PFSK-1 (cell line): ENCODE measurements at regions not wholly inside any gene's neighbourhood (a gene's known extent, or its start where the extent isn't known, plus 50 kb on each side); places are given as distances from the start of the nearest gene placed in this dataset.

Experiments
- FOXP2 ChIP-seq: optimal IDR thresholded peaks from 2 replicates; pipeline ENCODE3; 2011; ENCODE audit warnings: borderline replicate concordance, control low read depth, inconsistent platforms; ENCODE audit not compliant: insufficient read depth; ENCODE audit errors: extremely low read length, extremely low read depth
- POLR2AphosphoS5 ChIP-seq: IDR thresholded peaks from 2 replicates; pipeline ENCODE4 v1.6.1; 2012; ENCODE audit warnings: low read depth, mild to moderate bottlenecking, control low read depth, low read length, moderate library complexity
- SIN3A ChIP-seq: IDR thresholded peaks from 2 replicates; pipeline ENCODE4 v1.6.1; 2012; ENCODE audit warnings: mild to moderate bottlenecking, low read length, moderate library complexity, borderline replicate concordance; ENCODE audit not compliant: insufficient read depth
- TAF1 ChIP-seq: IDR thresholded peaks from 2 replicates; pipeline ENCODE4 v1.6.1; 2012; ENCODE audit warnings: low read length, control low read depth, borderline replicate concordance; ENCODE audit not compliant: insufficient read depth
- TF ChIP-seq, protein P1 (sequence below), 2 experiments: IDR thresholded peaks; 2 replicates each; pipeline versions ENCODE4 v1.6.1 to v1.8.0; 2011 to 2012; ENCODE audit warnings: low read depth in 2 of 2, low read length in 2 of 2, control low read depth in 1 of 2, inconsistent platforms in 1 of 2, mild to moderate bottlenecking in 1 of 2, moderate library complexity in 1 of 2; ENCODE audit not compliant: insufficient read depth in 1 of 2

- TF ChIP-seq FOXP2 (no peak), POLR2AphosphoS5 (no peak), SIN3A (no peak), TAF1 (no peak)
- TF ChIP-seq, protein P1, sequence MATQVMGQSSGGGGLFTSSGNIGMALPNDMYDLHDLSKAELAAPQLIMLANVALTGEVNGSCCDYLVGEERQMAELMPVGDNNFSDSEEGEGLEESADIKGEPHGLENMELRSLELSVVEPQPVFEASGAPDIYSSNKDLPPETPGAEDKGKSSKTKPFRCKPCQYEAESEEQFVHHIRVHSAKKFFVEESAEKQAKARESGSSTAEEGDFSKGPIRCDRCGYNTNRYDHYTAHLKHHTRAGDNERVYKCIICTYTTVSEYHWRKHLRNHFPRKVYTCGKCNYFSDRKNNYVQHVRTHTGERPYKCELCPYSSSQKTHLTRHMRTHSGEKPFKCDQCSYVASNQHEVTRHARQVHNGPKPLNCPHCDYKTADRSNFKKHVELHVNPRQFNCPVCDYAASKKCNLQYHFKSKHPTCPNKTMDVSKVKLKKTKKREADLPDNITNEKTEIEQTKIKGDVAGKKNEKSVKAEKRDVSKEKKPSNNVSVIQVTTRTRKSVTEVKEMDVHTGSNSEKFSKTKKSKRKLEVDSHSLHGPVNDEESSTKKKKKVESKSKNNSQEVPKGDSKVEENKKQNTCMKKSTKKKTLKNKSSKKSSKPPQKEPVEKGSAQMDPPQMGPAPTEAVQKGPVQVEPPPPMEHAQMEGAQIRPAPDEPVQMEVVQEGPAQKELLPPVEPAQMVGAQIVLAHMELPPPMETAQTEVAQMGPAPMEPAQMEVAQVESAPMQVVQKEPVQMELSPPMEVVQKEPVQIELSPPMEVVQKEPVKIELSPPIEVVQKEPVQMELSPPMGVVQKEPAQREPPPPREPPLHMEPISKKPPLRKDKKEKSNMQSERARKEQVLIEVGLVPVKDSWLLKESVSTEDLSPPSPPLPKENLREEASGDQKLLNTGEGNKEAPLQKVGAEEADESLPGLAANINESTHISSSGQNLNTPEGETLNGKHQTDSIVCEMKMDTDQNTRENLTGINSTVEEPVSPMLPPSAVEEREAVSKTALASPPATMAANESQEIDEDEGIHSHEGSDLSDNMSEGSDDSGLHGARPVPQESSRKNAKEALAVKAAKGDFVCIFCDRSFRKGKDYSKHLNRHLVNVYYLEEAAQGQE (IDR thresholded peaks at IDR 0.05; ENCODE audit: insufficient read depth in 1 of 2, low read depth in 2 of 2, low read length in 2 of 2): no peak
Observed at GRCh38 chr12:4054630-4055029, 181.4 kb upstream of the PARP11 start.

DNA sequence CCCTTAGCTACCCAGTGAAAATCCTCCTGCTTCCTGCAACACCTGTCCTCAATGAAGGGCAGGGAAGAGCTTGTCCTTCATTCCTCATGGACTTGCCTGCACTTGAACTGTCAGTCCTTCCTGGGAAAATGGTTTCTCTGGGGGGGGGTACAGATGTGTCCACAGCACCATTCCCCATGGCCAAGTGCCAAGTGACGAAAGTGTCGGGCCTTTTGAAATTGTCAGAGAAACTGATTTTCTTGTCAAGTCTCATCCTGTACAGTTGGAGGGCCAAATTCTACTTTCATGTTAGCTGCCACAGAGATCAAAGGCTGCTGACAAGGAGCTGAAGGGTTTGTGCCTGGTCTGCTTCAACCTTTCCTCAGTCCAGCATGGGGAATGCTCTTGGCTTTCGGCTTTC, 179.5 kb upstream of the PARP11 start:
- TF ChIP-seq SIN3A: no peak
- TF ChIP-seq POLR2AphosphoS5: no peak
- no peak for TF ChIP-seq FOXP2
- TF ChIP-seq, protein P1 (IDR thresholded peaks at IDR 0.05; ENCODE audit: insufficient read depth in 1 of 2, low read depth in 2 of 2, low read length in 2 of 2): no peak
- no peak for TF ChIP-seq TAF1

DNA sequence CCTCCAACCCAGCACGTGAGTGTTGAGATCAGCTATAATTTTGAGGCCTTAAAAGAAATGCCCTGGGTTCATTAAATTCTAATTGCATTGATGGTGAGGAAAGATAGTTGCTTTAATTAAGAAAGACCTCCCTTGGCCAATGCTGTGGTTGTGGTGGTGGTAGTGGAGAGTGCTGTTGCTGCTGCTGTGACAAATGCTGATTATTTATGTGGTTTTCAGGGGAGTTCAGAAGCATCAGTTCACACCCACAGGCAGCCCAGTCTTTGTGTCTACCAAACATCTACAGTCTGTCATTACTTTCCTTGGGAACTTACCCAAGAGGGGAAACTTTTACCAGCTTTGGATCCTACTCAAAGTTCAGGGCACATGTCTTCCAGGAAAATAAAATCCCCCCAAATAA, 178.4 kb upstream of the PARP11 start:
- TF ChIP-seq TAF1 (no peak), FOXP2 (no peak), POLR2AphosphoS5 (no peak), SIN3A (no peak)
- TF ChIP-seq, protein P1 (IDR thresholded peaks at IDR 0.05; ENCODE audit: insufficient read depth in 1 of 2, low read depth in 2 of 2, low read length in 2 of 2): no peak

DNA sequence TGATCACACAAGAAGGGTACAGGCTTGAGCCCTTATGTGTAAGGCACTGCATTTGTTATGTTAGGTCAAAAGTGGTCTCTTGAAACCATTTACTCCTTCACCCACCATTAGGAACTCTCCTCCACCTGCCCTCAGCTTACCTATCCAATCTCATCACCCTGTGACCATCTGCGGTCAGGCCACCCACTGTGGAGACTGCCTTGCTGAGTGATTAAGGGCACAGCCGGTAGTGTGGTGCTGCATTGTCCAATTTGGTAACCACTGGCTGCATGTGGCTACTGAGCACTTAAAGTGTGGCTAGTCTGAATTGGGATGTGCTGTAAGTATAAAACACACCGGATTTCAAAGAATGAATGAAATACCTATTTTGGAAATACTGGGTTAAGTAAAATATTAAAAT, 177.1 kb upstream of the PARP11 start:
- TF ChIP-seq POLR2AphosphoS5 (no peak), SIN3A (no peak), TAF1 (no peak), FOXP2 (no peak)
- TF ChIP-seq, protein P1 (IDR thresholded peaks at IDR 0.05; ENCODE audit: insufficient read depth in 1 of 2, low read depth in 2 of 2, low read length in 2 of 2): no peak
